ENCODE measurements at regions not wholly inside any gene's neighbourhood (a gene's known extent, or its start where the extent isn't known, plus 50 kb on each side); places are given as distances from the start of the nearest gene placed in this dataset.

- DNase-seq: no peak
These were observed 626.2 kb downstream of the IGSF11 start for GRCh38 chr3:118408431-118408830.

GRCh38 chr3:118412503-118412902 is 622.1 kb downstream of the IGSF11 start:
- DNase-seq: no peak

GRCh38 chr3:118425272-118425837 is 609.3 kb downstream of the IGSF11 start:
- DNase-seq: no peak

GRCh38 chr3:118433825-118434224 is 600.8 kb downstream of the IGSF11 start:
- DNase-seq: no peak

GRCh38 chr3:118435851-118436350 is 598.7 kb downstream of the IGSF11 start:
- no peak for DNase-seq

GRCh38 chr3:118436697-118437262 is 597.9 kb downstream of the IGSF11 start:
- no peak for DNase-seq

- DNase-seq: no peak
These were observed 589.6 kb downstream of the IGSF11 start for GRCh38 chr3:118445036-118445435.

GRCh38 chr3:118447339-118447738 is 587.3 kb downstream of the IGSF11 start:
- no peak for DNase-seq

GRCh38 chr3:118466795-118467330 is 567.8 kb downstream of the IGSF11 start:
- DNase-seq: no peak

GRCh38 chr3:118468801-118469200 is 565.8 kb downstream of the IGSF11 start:
- DNase-seq: no peak

- DNase-seq: no peak
These were observed 562.1 kb downstream of the IGSF11 start for GRCh38 chr3:118472586-118472985.

GRCh38 chr3:118473343-118473742 is 561.3 kb downstream of the IGSF11 start:
- DNase-seq: no peak

- DNase-seq: no peak
These were observed 557.6 kb downstream of the IGSF11 start for GRCh38 chr3:118476885-118477618.

- no peak for DNase-seq
These were observed 556.9 kb downstream of the IGSF11 start for GRCh38 chr3:118477768-118478167.

- no peak for DNase-seq
These were observed 555.9 kb downstream of the IGSF11 start for GRCh38 chr3:118478706-118479276.

- no peak for DNase-seq
These were observed 555.3 kb downstream of the IGSF11 start for GRCh38 chr3:118479376-118479775.

GRCh38 chr3:118480101-118480860 is 554.4 kb downstream of the IGSF11 start:
- DNase-seq: peak; percentile 7

- DNase-seq: no peak
These were observed 549.0 kb downstream of the IGSF11 start for GRCh38 chr3:118485693-118486092.

GRCh38 chr3:118487734-118488133 is 546.9 kb downstream of the IGSF11 start:
- DNase-seq: no peak

GRCh38 chr3:118488732-118489131 is 545.9 kb downstream of the IGSF11 start:
- no peak for DNase-seq

GRCh38 chr3:118495206-118495605 is 539.4 kb downstream of the IGSF11 start:
- no peak for DNase-seq

GRCh38 chr3:118497274-118497673 is 537.4 kb downstream of the IGSF11 start:
- DNase-seq: no peak

GRCh38 chr3:118501152-118501551 is 533.5 kb downstream of the IGSF11 start:
- peak; percentile 32 for DNase-seq
